ENCODE measurements at regions not wholly inside any gene's neighbourhood (a gene's known extent, or its start where the extent isn't known, plus 50 kb on each side); places are given as distances from the start of the nearest gene placed in this dataset.

- 73% methylated on average over 1 of the region's 1 CpG for WGBS (ENCODE audit: insufficient coverage)
- Histone ChIP-seq H2AFZ (ENCODE audit: insufficient read depth, low read depth, low read length, poor library complexity, severe bottlenecking) (no peak overlapping the region), H3K79me2 (ENCODE audit: control insufficient read depth, insufficient read depth, low read length) (no peaks in the 10 kb centered on the region), H3K9ac (ENCODE audit: low read length) (no peak overlapping the region), H3K4me2 (replicated peaks; ENCODE audit: low read depth, low read length, poor library complexity, severe bottlenecking) (no peak overlapping the region), H3K36me3 (replicated peaks in 1 of 2; ENCODE audit: control extremely low read depth in 1 of 2, control insufficient read depth in 1 of 2, extremely low read depth in 1 of 2, insufficient read depth in 2 of 2, low read length in 1 of 2) (no peaks in the 10 kb centered on the region), H3K4me3 (ENCODE audit: control extremely low read depth in 1 of 5, extremely low read depth in 1 of 5, insufficient read depth in 1 of 5, low read depth in 2 of 5, low read length in 4 of 5) (no peak overlapping the region), H3K27me3 (replicated peaks in 1 of 4; ENCODE audit: control extremely low read depth in 1 of 4, control insufficient read depth in 3 of 4, insufficient read depth in 4 of 4, low read length in 3 of 4) (no peaks in the 10 kb centered on the region), H3K27ac (ENCODE audit: low read length in 2 of 2) (no peak overlapping the region), H3K4me1 (ENCODE audit: control insufficient read depth in 2 of 2, insufficient read depth in 2 of 2, low read length in 2 of 2) (no peaks in the 10 kb centered on the region), H3K9me3 (ENCODE audit: control extremely low read depth in 1 of 3, control insufficient read depth in 2 of 3, insufficient read depth in 1 of 3, low read length in 2 of 3) (peaks cover 0 to 13% (median 0%) of the 10 kb centered on the region in 3 donors), H4K20me1 (ENCODE audit: control insufficient read depth, insufficient read depth, low read length, poor library complexity, severe bottlenecking) (no peaks in the 10 kb centered on the region)
- DNase-seq (no peak), ATAC-seq (ENCODE audit: low read depth) (no peak)
- intact Hi-C loops (cut with micrococcal nuclease), result no loop called here
- TF ChIP-seq CTCF (IDR thresholded peaks at IDR 0.05) (no peak), EZH2 (IDR thresholded peaks at IDR 0.05; ENCODE audit: borderline replicate concordance, insufficient read depth, low read depth, low read length, poor library complexity, severe bottlenecking) (no peak)
- Mint-ChIP-seq H3K27me3 (no peaks in the 10 kb centered on the region), H3K27ac (no peak overlapping the region), H3K9me3 (ENCODE audit: insufficient read depth) (peaks cover 1% of the 10 kb centered on the region), H3K4me1 (no peaks in the 10 kb centered on the region), H3K4me3 (no peak overlapping the region)
- POLR2A ChIA-PET, result no interaction called here
- CTCF ChIA-PET, result no interaction called here
Measured at GRCh38 chr7:46169384-46169755, 248.3 kb upstream of the IGFBP3 start.

- TF ChIP-seq CTCF (IDR thresholded peaks at IDR 0.05) (no peak), EZH2 (IDR thresholded peaks at IDR 0.05; ENCODE audit: borderline replicate concordance, insufficient read depth, low read depth, low read length, poor library complexity, severe bottlenecking) (no peak)
- Histone ChIP-seq H3K27ac (ENCODE audit: low read length in 2 of 2) (no peak overlapping the region), H4K20me1 (ENCODE audit: control insufficient read depth, insufficient read depth, low read length, poor library complexity, severe bottlenecking) (no peaks in the 10 kb centered on the region), H3K79me2 (ENCODE audit: control insufficient read depth, insufficient read depth, low read length) (no peaks in the 10 kb centered on the region), H3K9ac (ENCODE audit: low read length) (no peak overlapping the region), H3K4me1 (ENCODE audit: control insufficient read depth in 2 of 2, insufficient read depth in 2 of 2, low read length in 2 of 2) (no peaks in the 10 kb centered on the region), H2AFZ (ENCODE audit: insufficient read depth, low read depth, low read length, poor library complexity, severe bottlenecking) (no peak overlapping the region), H3K4me2 (replicated peaks; ENCODE audit: low read depth, low read length, poor library complexity, severe bottlenecking) (no peak overlapping the region), H3K36me3 (replicated peaks in 1 of 2; ENCODE audit: control extremely low read depth in 1 of 2, control insufficient read depth in 1 of 2, extremely low read depth in 1 of 2, insufficient read depth in 2 of 2, low read length in 1 of 2) (no peaks in the 10 kb centered on the region), H3K4me3 (ENCODE audit: control extremely low read depth in 1 of 5, extremely low read depth in 1 of 5, insufficient read depth in 1 of 5, low read depth in 2 of 5, low read length in 4 of 5) (no peak overlapping the region), H3K9me3 (ENCODE audit: control extremely low read depth in 1 of 3, control insufficient read depth in 2 of 3, insufficient read depth in 1 of 3, low read length in 2 of 3) (peaks cover 0 to 16% (median 0%) of the 10 kb centered on the region in 3 donors), H3K27me3 (replicated peaks in 1 of 4; ENCODE audit: control extremely low read depth in 1 of 4, control insufficient read depth in 3 of 4, insufficient read depth in 4 of 4, low read length in 3 of 4) (no peaks in the 10 kb centered on the region)
- DNase-seq (no peak), ATAC-seq (ENCODE audit: low read depth) (no peak)
- H3K4me3 Mint-ChIP-seq, result no peak overlapping the region
- POLR2A ChIA-PET, result no interaction called here
- no peaks in the 10 kb centered on the region for H3K4me1 Mint-ChIP-seq
- CTCF ChIA-PET, result no interaction called here
- 95% methylated on average over 11 of the region's 11 CpGs for WGBS (ENCODE audit: insufficient coverage)
- no peaks in the 10 kb centered on the region for H3K27me3 Mint-ChIP-seq
- no peak overlapping the region for H3K27ac Mint-ChIP-seq
- intact Hi-C loops (cut with micrococcal nuclease), result no loop called here
- peaks cover 3% of the 10 kb centered on the region for H3K9me3 Mint-ChIP-seq (ENCODE audit: insufficient read depth)
Measured at GRCh38 chr7:46168671-46169383, 247.8 kb upstream of the IGFBP3 start.
